ENCODE measurements at regions not wholly inside any gene's neighbourhood (a gene's known extent, or its start where the extent isn't known, plus 50 kb on each side); places are given as distances from the start of the nearest gene placed in this dataset.

GRCh38 chr4:125517831-125518230, 203.1 kb downstream of the FAT4 start:
- DNase-seq (no peak), ATAC-seq (no peak)

GRCh38 chr4:125518281-125518680, 203.5 kb downstream of the FAT4 start:
- no peak for DNase-seq
- ATAC-seq, result no peak

GRCh38 chr4:125519371-125520146, 204.8 kb downstream of the FAT4 start:
- no peak for ATAC-seq
- no peak for DNase-seq

- DNase-seq, result no peak
- no peak for ATAC-seq
Observed at GRCh38 chr4:125520258-125520990, 205.7 kb downstream of the FAT4 start.

- ATAC-seq (no peak), DNase-seq (no peak)
Observed at GRCh38 chr4:125522588-125522987, 207.8 kb downstream of the FAT4 start.

GRCh38 chr4:125522992-125523391, 208.2 kb downstream of the FAT4 start:
- DNase-seq (no peak), ATAC-seq (no peak)

- no peak for ATAC-seq
- no peak for DNase-seq
Observed at GRCh38 chr4:125526420-125526819, 211.7 kb downstream of the FAT4 start.

GRCh38 chr4:125527681-125528080, 212.9 kb downstream of the FAT4 start:
- DNase-seq (no peak), ATAC-seq (no peak)

- DNase-seq (no peak), ATAC-seq (no peak)
Observed at GRCh38 chr4:125529071-125529470, 214.3 kb downstream of the FAT4 start.

GRCh38 chr4:125538670-125539069, 223.9 kb downstream of the FAT4 start:
- ATAC-seq (no peak), DNase-seq (no peak)

- ATAC-seq, result no peak
- no peak for DNase-seq
Observed at GRCh38 chr4:125539691-125540090, 224.9 kb downstream of the FAT4 start.

- no peak for DNase-seq
- no peak for ATAC-seq
Observed at GRCh38 chr4:125541836-125542385, 227.2 kb downstream of the FAT4 start.

GRCh38 chr4:125546272-125546671, 231.5 kb downstream of the FAT4 start:
- DNase-seq, result no peak
- no peak for ATAC-seq

- ATAC-seq (no peak), DNase-seq (no peak)
Observed at GRCh38 chr4:125547836-125548235, 233.1 kb downstream of the FAT4 start.

- ATAC-seq, result no peak
- no peak for DNase-seq
Observed at GRCh38 chr4:125550769-125551168, 236.0 kb downstream of the FAT4 start.

GRCh38 chr4:125551466-125551865, 236.7 kb downstream of the FAT4 start:
- DNase-seq, result no peak
- no peak for ATAC-seq

GRCh38 chr4:125551967-125552366, 237.2 kb downstream of the FAT4 start:
- DNase-seq (no peak), ATAC-seq (no peak)

- DNase-seq, result no peak
- ATAC-seq, result no peak
Observed at GRCh38 chr4:125572601-125573000, 257.8 kb downstream of the FAT4 start.

- ATAC-seq (no peak), DNase-seq (no peak)
Observed at GRCh38 chr4:125573368-125573767, 258.6 kb downstream of the FAT4 start.

GRCh38 chr4:125573786-125574185, 259.0 kb downstream of the FAT4 start:
- DNase-seq (no peak), ATAC-seq (no peak)

- DNase-seq (no peak), ATAC-seq (no peak)
Observed at GRCh38 chr4:125582302-125582701, 267.5 kb downstream of the FAT4 start.

- DNase-seq (no peak), ATAC-seq (no peak)
Observed at GRCh38 chr4:125590158-125590557, 275.4 kb downstream of the FAT4 start.

- DNase-seq (no peak), ATAC-seq (no peak)
Observed at GRCh38 chr4:125591290-125591689, 276.5 kb downstream of the FAT4 start.
